Dedifferentiated amniotic fluid mesenchymal stem cell (primary cell): ENCODE measurements at regions not wholly inside any gene's neighbourhood (a gene's known extent, or its start where the extent isn't known, plus 50 kb on each side); places are given as distances from the start of the nearest gene placed in this dataset.

Experiments used
- DNase-seq: peaks from one replicate; pipeline ENCODE4 v3.0.0-alpha.2; 2016; ENCODE audit errors: extremely low spot score

DNA sequence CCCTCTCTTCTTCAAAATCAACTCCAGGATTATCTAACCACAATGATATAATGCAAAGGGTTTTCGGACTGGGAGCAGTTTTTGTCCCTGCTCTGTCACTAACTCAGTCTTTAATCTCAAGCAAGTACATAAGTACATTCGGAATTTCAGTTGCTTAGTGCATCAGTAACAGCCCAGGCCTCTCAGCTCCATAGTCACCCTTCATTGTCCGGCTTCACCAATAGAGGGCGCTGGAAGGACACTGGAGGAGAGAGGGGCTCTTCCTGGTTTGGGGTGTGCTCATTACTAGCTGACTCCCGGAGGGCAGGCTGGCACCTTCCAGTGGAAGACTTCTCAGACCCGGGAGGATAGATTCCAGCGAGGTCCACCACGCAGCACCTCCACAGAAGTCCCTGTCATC lies 90.4 kb upstream of the PDGFD start:
- DNase-seq = no peak

GRCh38 chr11:104246590-104246989 lies 82.6 kb upstream of the PDGFD start:
- DNase-seq = no peak

DNA sequence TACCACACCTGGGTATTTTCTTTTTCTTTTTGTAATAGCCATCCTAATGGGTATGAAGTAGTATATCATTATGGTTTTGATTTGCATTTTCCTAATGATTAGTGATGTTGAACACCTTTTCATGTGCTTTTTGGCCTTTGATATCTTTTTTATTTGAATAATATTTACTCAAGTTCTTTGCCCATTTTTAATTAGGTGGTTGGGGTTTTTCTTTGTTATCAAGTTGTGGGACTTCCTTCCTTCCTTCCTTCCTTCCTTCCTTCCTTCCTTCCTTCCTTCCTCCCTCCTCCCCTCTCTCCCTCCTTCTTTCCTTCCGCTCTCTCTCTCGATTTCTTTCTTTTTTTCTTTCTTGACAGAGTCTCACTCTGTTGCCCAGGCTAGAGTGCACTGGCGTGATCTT lies 75.0 kb upstream of the PDGFD start:
- no peak for DNase-seq

DNA sequence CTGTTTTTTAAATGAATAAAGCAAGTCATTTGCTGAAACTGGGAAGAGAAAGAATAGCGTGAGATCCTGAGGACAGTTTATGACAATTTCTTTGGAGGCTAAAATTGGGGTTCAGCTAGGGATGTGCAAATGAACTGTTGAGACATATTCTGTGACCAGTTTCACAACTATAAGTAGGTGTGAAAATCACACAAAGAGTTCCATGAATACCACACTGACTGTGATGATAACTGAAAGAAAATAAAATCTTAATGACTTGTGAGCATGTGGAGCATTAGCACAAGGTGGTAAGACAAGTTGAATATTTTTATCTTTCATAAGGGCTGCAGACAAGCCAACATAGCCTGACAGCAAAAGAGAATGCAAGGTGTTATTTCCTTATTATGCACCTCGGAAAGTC lies 61.1 kb upstream of the PDGFD start:
- DNase-seq = no peak

- no peak for DNase-seq
These were observed 58.5 kb upstream of the PDGFD start for GRCh38 chr11:104222464-104222863.

- no peak for DNase-seq
These were observed 57.5 kb upstream of the PDGFD start for GRCh38 chr11:104221455-104221854.

DNA sequence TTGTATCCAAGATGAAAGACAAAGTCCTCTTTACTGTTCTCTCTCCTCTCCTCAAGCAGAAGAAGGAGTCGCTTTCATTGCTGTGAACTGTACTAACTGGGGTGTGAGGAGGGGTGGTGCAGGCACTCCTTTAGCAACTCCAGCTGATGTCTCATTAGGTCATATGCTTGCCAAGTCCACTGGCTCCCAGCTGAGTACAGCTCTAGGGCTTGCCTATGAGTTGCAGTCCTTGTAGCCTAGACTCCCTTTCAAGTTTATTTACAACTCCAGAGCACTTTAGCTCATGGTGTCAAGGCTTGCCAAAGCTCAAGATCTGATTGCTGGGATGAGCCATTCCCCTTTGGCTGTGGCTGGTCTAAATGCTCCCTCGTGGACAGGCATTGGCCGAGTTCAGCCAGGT lies 55.1 kb upstream of the PDGFD start:
- no peak for DNase-seq

DNA sequence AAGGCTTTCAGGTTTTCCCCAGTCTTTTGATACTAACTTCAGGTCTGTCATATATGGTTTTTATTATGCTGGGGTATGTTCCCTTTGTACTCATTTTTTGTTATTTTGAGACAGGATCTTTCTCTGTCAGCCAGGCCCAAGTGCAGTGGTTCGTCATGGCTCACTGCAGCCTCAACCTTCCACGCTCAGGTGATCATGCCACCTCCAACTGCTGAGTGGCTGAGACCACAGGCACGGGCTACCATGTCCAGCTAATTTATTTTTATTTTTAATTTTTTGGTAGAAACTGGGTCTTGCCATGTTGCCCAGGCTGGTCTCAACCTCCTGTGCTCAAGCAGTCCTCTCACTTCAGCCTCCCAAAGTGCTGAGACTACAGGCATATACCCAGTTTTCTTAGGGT lies 50.6 kb upstream of the PDGFD start:
- DNase-seq = no peak
